HCT116 (cell line): ENCODE measurements at regions not wholly inside any gene's neighbourhood (a gene's known extent, or its start where the extent isn't known, plus 50 kb on each side); places are given as distances from the start of the nearest gene placed in this dataset.

ENCODE experiments used
- CEBPB ChIP-seq: IDR thresholded peaks from 2 replicates; pipeline ENCODE4 v1.6.1; 2012; ENCODE audit warnings: low read depth
- CTCF ChIP-seq, 3 experiments: fragments of 200-600 bp in 1 of 3; sonication (generic) in 1 of 3; IDR thresholded peaks in 2 of 3; conservative IDR thresholded peaks in 1 of 3; 2 replicates each; pipeline ENCODE4 v1.5.1; 2012 to 2017; ENCODE audit warnings: low read depth in 2 of 3, low read length in 2 of 3, antibody characterized with exemption in 1 of 3, borderline replicate concordance in 1 of 3, control low read depth in 1 of 3, mild to moderate bottlenecking in 1 of 3, mixed read lengths in 1 of 3, mixed run types in 1 of 3, moderate library complexity in 1 of 3; ENCODE audit not compliant: insufficient read depth in 1 of 3
- EZH2 ChIP-seq: fragments of 200-600 bp; sonication (generic); IDR thresholded peaks from 2 replicates; pipeline ENCODE4 v1.6.1; 2017; ENCODE audit warnings: antibody characterized with exemption, mixed run types
- EZH2phosphoT487 ChIP-seq: fragments of 200-600 bp; IDR thresholded peaks from 2 replicates; pipeline ENCODE4 v1.6.1; 2018; ENCODE audit warnings: antibody characterized with exemption, borderline replicate concordance
- FOSL1 ChIP-seq: IDR thresholded peaks from 2 replicates; pipeline ENCODE4 v1.6.1; 2012; ENCODE audit warnings: low read depth
- POLR2A ChIP-seq: IDR thresholded peaks from 2 replicates; pipeline ENCODE4 v1.7.0; 2011; ENCODE audit warnings: borderline replicate concordance; ENCODE audit not compliant: insufficient read depth, insufficient read length; ENCODE audit errors: extremely low read depth
- POLR2AphosphoS5 ChIP-seq: IDR thresholded peaks from 2 replicates; pipeline ENCODE4 v1.6.1; 2011; ENCODE audit warnings: mild to moderate bottlenecking, low read depth, low read length, moderate library complexity
- RAD21 ChIP-seq: IDR thresholded peaks from 2 replicates; pipeline ENCODE4 v1.6.1; 2012; ENCODE audit warnings: low read depth, mild to moderate bottlenecking
- REST ChIP-seq: IDR thresholded peaks from 2 replicates; pipeline ENCODE4 v1.6.1; 2012; ENCODE audit warnings: low read depth

DNA sequence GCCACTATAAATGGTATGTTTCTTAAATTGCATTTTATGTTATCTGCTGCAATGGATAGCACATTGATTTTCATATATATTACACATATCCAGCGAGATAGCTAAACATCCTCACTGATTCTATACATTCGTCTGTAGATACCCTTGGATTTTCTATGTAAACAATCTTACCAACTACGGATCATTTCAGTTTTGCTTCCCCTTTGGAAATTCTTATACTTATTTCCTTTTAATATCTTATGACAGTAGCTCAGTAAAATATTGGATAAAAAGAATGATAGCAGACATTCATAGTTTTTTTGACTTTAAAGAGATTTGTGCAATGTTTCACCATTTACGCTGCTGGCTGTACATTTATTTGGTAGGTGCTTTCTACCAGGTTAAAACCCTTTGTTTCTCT is 254.9 kb downstream of the SYK start:
- TF ChIP-seq FOSL1 (no peak), CTCF (IDR thresholded peaks at IDR 0.05 in 2 of 3, conservative IDR thresholded peaks at IDR 0.05 in 1 of 3; ENCODE audit: borderline replicate concordance in 1 of 3, insufficient read depth in 1 of 3, low read depth in 2 of 3, low read length in 2 of 3) (no peak), POLR2AphosphoS5 (no peak), REST (no peak), EZH2phosphoT487 (no peak), POLR2A (no peak), EZH2 (no peak), CEBPB (no peak), RAD21 (no peak)
